IPS DF 19.7 (cell line): ENCODE measurements at regions not wholly inside any gene's neighbourhood (a gene's known extent, or its start where the extent isn't known, plus 50 kb on each side); places are given as distances from the start of the nearest gene placed in this dataset.
"Not testable (repeated sequence)": the region's sequence is repeated elsewhere in the genome, so short reads cannot be mapped to it uniquely, and the experiment has no call there.

Experiments used
- DNase-seq: peaks from one replicate; pipeline ENCODE4 v3.0.0-alpha.2; 2013; ENCODE audit warnings: low read depth, low spot score

GRCh38 chr1:228668553-228669241 lies 66.6 kb upstream of the RHOU start:
- DNase-seq, result no peak

- no peak for DNase-seq
These were observed 66.1 kb upstream of the RHOU start for GRCh38 chr1:228669242-228669585.

- DNase-seq, result not testable (repeated sequence)
These were observed 54.2 kb upstream of the RHOU start for GRCh38 chr1:228681076-228681565.

- no peak for DNase-seq
These were observed 51.9 kb upstream of the RHOU start for GRCh38 chr1:228683428-228683827.

GRCh38 chr1:228684607-228685006 lies 50.7 kb upstream of the RHOU start:
- no peak for DNase-seq

- DNase-seq, result no peak
These were observed 50.1 kb upstream of the RHOU start for GRCh38 chr1:228685081-228685660.
